Esophagus squamous epithelium (tissue), 4 donors: ENCODE measurements at regions not wholly inside any gene's neighbourhood (a gene's known extent, or its start where the extent isn't known, plus 50 kb on each side); places are given as distances from the start of the nearest gene placed in this dataset.

Source experiments
- POLR2A ChIP-seq, 4 donors: fragments of 450-650 bp; IDR thresholded peaks; one replicate each; pipeline ENCODE4 v1.6.1; 2017; ENCODE audit warnings: antibody characterized with exemption in 4 of 4, mild to moderate bottlenecking in 4 of 4, moderate library complexity in 3 of 4
- TF ChIP-seq, protein P1 (sequence below), 6 experiments: fragments of 450-650 bp in 4 of 6; fragments of 200-600 bp in 2 of 6; sonication (generic) in 2 of 6; IDR thresholded peaks; one replicate each; pipeline ENCODE4 v1.5.1; 2016 to 2019; ENCODE audit warnings: antibody characterized with exemption in 6 of 6, mild to moderate bottlenecking in 4 of 6, moderate library complexity in 4 of 6

DNA sequence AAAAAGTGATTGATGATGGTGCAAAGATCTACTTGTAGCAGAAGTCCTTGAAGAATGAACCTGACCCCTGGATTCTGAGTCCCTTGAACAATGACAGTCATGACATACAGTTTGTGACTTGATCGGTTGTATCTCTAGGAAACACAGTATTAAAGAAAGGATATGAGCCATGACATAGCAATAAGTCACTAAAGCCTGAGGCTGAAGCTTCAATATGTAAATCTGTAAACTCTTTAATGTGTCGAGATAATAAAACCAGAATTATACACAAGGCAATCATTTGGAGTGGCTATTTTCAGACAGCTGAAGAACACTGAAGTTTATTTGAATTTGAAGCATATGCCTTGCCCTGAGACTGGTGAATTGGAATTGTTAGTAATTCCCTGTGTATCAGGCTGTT, 911.5 kb upstream of the RAG2 start:
- TF ChIP-seq, protein P1, sequence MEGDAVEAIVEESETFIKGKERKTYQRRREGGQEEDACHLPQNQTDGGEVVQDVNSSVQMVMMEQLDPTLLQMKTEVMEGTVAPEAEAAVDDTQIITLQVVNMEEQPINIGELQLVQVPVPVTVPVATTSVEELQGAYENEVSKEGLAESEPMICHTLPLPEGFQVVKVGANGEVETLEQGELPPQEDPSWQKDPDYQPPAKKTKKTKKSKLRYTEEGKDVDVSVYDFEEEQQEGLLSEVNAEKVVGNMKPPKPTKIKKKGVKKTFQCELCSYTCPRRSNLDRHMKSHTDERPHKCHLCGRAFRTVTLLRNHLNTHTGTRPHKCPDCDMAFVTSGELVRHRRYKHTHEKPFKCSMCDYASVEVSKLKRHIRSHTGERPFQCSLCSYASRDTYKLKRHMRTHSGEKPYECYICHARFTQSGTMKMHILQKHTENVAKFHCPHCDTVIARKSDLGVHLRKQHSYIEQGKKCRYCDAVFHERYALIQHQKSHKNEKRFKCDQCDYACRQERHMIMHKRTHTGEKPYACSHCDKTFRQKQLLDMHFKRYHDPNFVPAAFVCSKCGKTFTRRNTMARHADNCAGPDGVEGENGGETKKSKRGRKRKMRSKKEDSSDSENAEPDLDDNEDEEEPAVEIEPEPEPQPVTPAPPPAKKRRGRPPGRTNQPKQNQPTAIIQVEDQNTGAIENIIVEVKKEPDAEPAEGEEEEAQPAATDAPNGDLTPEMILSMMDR (IDR thresholded peaks at IDR 0.05) = no peak
- no peak for TF ChIP-seq POLR2A (IDR thresholded peaks at IDR 0.05)
